LNCaP clone FGC (cell line): ENCODE measurements at regions not wholly inside any gene's neighbourhood (a gene's known extent, or its start where the extent isn't known, plus 50 kb on each side); places are given as distances from the start of the nearest gene placed in this dataset.
A peak's percentile ranks its signal among the peaks of the same experiment; 100 is the strongest.

Source experiments
- DNase-seq: peaks from one replicate; pipeline ENCODE4 v3.0.0-alpha.2; 2011; ENCODE audit warnings: low read depth
- H3K4me3 ChIP-seq: 2 replicates; pipeline ENCODE4 v1.5.1; 2011; ENCODE audit warnings: mild to moderate bottlenecking, low read depth, low read length, control low read depth
- CTCF ChIP-seq: IDR thresholded peaks from 2 replicates; pipeline ENCODE4 v1.5.1; 2012; ENCODE audit warnings: mild to moderate bottlenecking; ENCODE audit not compliant: control insufficient read depth, insufficient read depth; ENCODE audit errors: extremely low read depth

GRCh38 chr10:84999929-85000328 lies 671.5 kb downstream of the CCSER2 start:
- H3K4me3 ChIP-seq: no peak overlapping the region
- TF ChIP-seq CTCF: no peak
- DNase-seq: no peak

GRCh38 chr10:85003083-85003482 lies 674.7 kb downstream of the CCSER2 start:
- no peak overlapping the region for H3K4me3 ChIP-seq
- TF ChIP-seq CTCF: no peak
- no peak for DNase-seq

- no peak for TF ChIP-seq CTCF
- no peak overlapping the region for H3K4me3 ChIP-seq
- peak; percentile 69 for DNase-seq
Observed at GRCh38 chr10:85008488-85009184, 680.2 kb downstream of the CCSER2 start.

- H3K4me3 ChIP-seq: no peak overlapping the region
- no peak for TF ChIP-seq CTCF
- no peak for DNase-seq
Observed at GRCh38 chr10:85012305-85012704, 683.9 kb downstream of the CCSER2 start.

- no peak overlapping the region for H3K4me3 ChIP-seq
- no peak for TF ChIP-seq CTCF
- DNase-seq: no peak
Observed at GRCh38 chr10:85026878-85027467, 698.6 kb downstream of the CCSER2 start.

- no peak for TF ChIP-seq CTCF
- no peak for DNase-seq
- H3K4me3 ChIP-seq: no peak overlapping the region
Observed at GRCh38 chr10:85032981-85033380, 704.6 kb downstream of the CCSER2 start.

- TF ChIP-seq CTCF: no peak
- no peak overlapping the region for H3K4me3 ChIP-seq
- DNase-seq: no peak
Observed at GRCh38 chr10:85036661-85037060, 708.3 kb downstream of the CCSER2 start.
